NCI-H2029 treated with DMSO at 0.1 percent for 48 hours (cell line): ENCODE measurements at regions not wholly inside any gene's neighbourhood (a gene's known extent, or its start where the extent isn't known, plus 50 kb on each side); places are given as distances from the start of the nearest gene placed in this dataset.
"Not testable (repeated sequence)": the region's sequence is repeated elsewhere in the genome, so short reads cannot be mapped to it uniquely, and the experiment has no call there.

Source experiments
- DNase-seq: peaks from one replicate; lab custom pipeline; 2025; lab: John Stamatoyannopoulos, UW

GRCh38 chr10:85459906-85460305, 906.7 kb downstream of the GRID1 start:
- no peak for DNase-seq

- no peak for DNase-seq
These were observed 902.3 kb downstream of the GRID1 start for GRCh38 chr10:85464336-85464735.

GRCh38 chr10:85477979-85478378, 888.6 kb downstream of the GRID1 start:
- no peak for DNase-seq

- no peak for DNase-seq
These were observed 876.2 kb downstream of the GRID1 start for GRCh38 chr10:85490431-85490830.

- DNase-seq, result no peak
These were observed 874.9 kb downstream of the GRID1 start for GRCh38 chr10:85491652-85492051.

- no peak for DNase-seq
These were observed 873.9 kb downstream of the GRID1 start for GRCh38 chr10:85492684-85493083.

DNA sequence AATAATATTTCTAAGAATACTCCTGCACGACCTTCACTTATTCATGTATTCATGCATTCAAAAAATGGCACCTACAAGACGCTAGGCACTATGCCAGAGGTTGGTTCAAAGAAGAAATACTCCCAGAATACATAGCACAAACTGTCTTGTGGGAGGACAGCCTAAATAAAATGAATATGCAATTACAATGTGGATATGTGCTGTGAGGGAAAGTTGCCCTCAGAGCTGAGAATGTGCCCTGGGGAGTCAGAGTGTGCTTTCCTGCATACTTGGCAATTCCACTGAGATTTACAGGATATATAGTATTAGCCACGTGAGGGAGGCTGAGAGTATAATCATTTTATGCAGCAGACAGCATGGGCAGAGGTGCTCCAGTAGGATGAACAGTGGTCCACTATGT, 872.9 kb downstream of the GRID1 start:
- DNase-seq, result no peak

- not testable (repeated sequence) for DNase-seq
These were observed 862.0 kb downstream of the GRID1 start for GRCh38 chr10:85504641-85505040.

GRCh38 chr10:85508159-85508558, 858.4 kb downstream of the GRID1 start:
- no peak for DNase-seq

GRCh38 chr10:85510682-85511081, 855.9 kb downstream of the GRID1 start:
- no peak for DNase-seq

DNA sequence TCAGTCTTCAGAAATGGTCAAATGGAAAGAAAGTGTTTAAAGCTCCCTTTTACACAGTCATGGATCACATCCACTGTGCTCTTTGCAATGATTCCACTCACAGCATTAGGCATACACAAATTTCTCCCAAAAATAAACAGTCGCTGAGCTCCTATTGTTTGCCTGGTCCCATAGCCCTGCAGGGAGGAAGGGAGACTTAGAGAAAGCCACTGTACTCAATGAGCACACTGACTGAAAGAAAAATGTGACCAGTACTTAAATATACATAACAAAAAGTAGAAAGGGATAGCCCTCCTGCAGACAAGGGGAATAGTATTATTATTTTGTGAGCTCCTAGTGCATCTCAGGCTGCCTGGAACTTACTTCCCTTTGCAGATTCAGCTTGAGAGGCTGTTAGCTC, 853.2 kb downstream of the GRID1 start:
- no peak for DNase-seq

DNA sequence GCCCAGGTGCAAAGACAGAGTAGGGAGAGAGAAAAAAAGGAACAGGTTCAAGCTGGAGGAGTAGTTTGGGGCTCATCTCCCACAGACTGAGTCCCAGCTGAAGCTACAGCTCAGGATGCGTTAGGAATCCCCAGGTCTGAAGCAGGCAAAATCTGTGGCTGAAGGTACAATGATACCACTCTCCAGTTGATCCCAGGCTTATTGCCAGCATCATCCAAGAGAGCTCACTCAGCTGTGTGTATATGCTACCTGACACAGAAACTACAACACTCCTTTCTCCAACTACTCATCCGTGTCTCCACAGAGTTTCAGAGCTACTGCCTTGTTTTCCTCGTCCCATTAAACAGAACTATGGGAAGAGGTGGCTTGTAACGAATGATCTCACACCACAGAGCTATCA, 851.3 kb downstream of the GRID1 start:
- DNase-seq, result no peak

GRCh38 chr10:85524001-85524666, 842.5 kb downstream of the GRID1 start:
- no peak for DNase-seq

GRCh38 chr10:85527616-85528317, 838.8 kb downstream of the GRID1 start:
- DNase-seq, result no peak

DNA sequence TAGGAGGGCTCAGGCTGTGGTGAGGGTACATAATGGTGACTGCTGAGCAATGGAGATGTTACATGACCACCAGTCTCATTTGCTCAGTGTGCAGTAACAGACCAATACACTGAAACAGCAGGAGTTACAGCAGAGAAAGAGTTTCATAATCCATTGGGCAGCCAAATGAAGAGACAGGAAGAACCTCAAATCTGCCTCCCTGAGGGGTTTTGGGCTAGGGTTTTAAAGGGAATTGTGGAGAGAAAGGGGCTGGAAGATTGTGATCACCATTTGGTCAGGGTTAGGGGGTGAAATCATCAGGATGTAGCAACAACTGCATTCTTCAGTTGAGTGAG, 838.3 kb downstream of the GRID1 start:
- no peak for DNase-seq

GRCh38 chr10:85531706-85532105, 834.9 kb downstream of the GRID1 start:
- DNase-seq, result no peak

- DNase-seq, result no peak
These were observed 833.8 kb downstream of the GRID1 start for GRCh38 chr10:85532773-85533172.

DNA sequence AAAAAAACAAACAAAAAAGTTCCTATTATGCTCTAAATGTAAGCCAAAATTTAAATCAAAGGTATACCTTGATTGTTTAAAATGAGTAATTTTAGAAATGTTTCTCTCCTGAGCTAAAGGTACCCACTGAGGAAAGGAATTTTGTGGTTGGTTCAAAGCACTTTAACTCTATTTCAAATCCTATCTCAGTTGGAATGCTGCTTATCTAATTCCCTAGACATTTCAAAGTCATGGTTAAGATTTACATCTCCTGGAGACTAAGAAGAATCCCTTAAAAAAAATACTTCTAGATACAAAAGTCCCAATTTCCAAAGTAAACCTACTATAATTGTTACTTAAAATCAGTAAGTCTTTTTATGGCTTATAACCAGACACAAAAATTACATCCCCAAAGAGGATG, 830.7 kb downstream of the GRID1 start:
- DNase-seq, result no peak

DNA sequence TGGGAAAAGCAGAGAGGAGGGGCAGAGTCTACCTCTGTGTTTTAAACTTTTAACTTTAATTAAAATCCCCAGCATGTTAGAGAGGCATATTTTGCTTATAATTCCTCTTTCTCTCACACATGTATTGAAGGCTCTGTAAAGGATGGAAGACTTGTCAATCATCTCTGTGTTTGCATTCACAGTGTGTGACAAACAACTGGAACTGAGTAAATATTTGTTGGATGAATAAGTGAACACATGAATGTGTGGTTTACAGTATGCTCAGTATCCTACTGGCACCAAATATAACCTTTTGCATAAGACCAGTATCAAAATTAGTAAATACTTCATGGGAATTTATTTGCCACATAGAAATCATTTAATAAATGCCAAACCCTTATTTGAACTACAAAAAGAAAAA, 829.0 kb downstream of the GRID1 start:
- no peak for DNase-seq

DNA sequence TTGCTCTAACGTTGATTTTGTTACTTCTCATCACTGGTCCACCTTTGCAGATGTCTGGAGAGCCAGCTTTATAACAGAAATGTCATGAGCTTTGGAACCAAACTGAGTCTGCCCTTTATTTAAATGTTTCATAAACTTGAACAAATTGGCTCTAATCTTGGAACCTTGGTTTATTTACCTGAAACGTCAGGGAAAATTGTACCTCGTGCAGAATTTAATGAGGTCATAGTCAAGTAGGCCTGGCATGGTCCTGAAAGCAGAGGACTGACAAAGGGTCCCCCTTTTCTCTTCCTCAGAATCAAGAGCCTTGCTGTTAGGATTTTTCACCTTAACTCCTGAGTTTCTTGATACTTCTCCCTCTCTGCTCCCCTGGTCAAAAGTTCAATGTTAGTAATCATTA, 828.0 kb downstream of the GRID1 start:
- DNase-seq, result no peak

DNA sequence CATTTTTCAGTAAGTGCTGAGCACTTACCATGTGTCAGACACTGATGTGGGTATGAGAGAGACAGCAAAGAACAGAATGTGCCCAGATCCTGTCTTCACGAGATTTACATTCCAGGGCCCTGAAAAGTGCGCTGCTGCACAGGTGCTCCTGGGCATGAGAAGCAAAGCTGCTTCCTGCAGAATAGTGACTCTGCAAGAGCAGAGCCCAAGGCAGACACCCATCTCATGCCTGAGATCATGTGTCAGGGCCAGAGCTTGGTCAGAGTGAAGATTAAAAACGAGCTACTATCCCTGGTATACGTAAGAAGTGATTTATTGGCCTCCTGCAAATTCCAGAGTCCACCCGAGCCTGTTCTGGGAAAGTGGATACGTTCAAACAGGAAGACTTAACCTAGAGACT, 824.4 kb downstream of the GRID1 start:
- no peak for DNase-seq

DNA sequence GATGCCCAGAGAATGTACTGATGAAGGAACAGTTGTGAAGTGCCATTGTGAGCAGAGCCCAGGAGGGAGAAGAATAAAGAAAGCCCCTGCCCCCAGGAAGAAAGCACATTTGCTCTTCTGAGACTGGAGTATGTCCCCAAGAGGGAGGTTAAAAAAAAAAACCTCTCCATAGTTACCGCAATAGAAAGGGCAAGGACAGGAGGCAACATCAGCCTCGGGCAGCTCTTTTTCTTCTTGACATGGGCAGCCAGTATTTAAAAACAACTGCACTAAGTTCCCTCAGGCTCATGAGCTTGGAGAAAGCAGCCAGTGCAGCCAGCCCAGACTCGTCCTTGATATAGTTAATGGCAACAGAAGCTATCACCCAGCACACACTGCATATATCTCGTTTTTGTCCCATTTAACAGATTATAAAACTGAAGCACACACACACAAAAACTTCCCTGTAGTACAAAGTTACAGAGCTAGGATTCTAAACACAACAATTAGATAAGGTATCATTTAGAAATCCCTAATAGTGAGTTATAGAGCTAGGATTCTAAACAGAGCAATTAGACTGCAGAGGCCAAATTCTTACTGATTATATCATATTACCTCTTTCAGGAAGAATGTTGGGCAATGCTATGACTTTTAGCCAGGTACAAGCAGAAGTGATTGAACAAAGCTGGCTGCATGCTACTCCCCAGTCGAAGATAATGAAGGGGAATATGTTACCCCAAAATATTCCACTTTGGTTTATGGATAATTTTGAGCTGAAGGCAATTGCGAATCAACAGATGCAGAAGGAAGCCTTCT, 823.5 kb downstream of the GRID1 start:
- no peak for DNase-seq

GRCh38 chr10:85544956-85545355, 821.6 kb downstream of the GRID1 start:
- no peak for DNase-seq
